SH-SY5Y (cell line): ENCODE measurements at regions not wholly inside any gene's neighbourhood (a gene's known extent, or its start where the extent isn't known, plus 50 kb on each side); places are given as distances from the start of the nearest gene placed in this dataset.

Experiments
- GATA2 ChIP-seq: IDR thresholded peaks from 2 replicates; pipeline ENCODE4 v1.6.1; 2011; ENCODE audit warnings: mild to moderate bottlenecking, low read depth, low read length
- GATA3 ChIP-seq: IDR thresholded peaks from 2 replicates; pipeline ENCODE4 v1.6.1; 2011; ENCODE audit warnings: low read depth, mild to moderate bottlenecking, low read length, moderate library complexity

DNA sequence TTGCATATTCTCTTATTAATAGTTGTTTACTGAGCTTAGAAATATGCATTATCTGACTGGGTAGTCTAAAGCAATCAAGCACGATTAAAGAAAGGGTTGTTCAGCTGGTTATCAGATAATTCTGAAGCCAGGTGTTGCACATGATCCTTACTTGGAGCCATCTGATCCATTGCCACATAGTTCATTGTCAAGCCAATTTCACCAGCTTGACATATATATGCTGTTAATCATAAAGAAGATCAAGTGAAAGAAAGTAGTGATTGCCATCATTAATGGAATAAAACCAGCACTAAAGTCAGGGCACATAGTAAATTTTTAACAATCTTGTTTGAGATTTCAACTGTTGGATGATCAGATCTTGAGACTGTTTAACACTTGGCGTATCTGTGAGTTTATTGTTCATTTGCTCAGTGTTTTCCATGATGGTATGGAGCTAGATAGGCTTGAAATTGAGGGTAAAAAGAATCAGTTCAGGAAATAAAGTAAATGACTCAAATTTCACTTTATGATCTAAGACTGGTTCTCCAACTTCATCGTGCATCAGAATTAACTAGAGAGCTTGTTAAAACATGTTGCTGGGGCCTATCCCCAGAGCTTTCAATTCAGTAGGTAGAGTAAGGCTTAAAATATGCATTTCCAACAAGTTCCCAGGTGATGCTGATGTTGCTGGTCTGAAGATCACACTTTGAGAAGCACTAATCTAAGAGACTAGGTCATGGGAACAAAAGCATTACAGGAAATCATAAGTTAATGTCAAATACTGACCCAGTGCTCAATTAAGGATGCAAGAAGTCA, 539.6 kb downstream of the SATB2 start:
- TF ChIP-seq GATA2: no peak
- TF ChIP-seq GATA3: no peak

- TF ChIP-seq GATA2 (no peak), GATA3 (no peak)
Measured at GRCh38 chr2:198917275-198917674, 540.5 kb downstream of the SATB2 start.

DNA sequence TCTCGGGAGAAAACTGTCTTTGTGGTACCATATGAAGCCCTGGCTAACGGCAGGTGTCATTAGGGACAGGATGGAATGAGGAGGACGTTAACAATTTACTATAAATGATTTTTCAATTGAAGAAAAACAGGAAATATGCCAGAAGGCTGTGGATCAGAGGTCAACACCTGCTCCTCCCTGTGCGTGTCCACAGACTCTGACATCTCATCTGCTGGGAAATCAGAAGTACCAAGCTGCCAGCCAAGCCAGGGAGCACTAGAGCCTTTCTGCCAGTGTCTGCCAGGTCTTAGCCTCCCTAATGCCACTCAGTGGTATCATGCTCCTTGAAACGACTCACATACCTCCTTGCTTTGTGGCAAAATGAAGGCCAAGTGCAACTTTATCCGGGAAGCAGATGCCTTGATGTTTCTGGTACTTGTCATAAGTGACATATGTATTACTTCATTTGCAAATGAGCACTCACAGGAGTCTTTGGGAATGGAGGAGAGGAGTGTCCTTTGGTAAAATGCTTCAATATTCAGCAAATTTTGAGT, 541.1 kb downstream of the SATB2 start:
- no peak for TF ChIP-seq GATA2
- no peak for TF ChIP-seq GATA3

GRCh38 chr2:198913394-198914152, 544.2 kb downstream of the SATB2 start:
- no peak for TF ChIP-seq GATA3
- TF ChIP-seq GATA2: no peak

GRCh38 chr2:198909525-198910267, 548.0 kb downstream of the SATB2 start:
- TF ChIP-seq GATA2 (no peak), GATA3 (no peak)

DNA sequence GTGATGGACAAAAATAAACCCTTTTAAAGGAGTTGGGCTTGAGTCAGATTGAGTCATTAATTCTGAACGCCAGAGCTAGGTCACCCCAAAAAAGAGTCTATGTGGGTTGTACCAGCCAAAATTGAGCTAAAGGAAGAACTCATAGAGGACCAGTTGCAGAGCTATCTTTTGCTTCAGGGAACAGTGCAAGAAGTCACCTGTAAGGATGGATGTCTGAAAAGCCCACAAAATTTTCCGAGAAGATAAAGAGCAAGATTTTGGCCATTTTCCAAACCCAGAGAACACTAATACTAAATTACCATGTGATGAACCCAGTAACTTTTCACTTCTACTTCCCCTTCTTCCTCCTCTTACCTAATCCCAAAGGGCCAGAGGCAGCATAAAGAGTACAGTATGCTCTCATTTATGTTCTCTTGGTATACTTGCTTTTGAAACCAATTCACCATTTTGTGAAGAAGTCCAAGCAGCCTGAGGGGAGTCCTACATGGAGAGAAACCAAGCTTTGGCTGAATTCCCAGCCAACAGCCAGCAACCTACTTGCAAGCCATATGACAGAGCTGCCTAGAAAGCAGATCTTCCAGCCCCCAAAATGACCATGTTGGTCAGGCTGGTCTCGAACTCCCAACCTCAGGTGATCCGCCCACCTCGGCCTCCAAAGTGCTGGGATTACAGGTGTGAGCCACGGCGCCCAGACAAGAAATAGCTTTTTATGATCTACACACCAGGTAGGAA, 551.7 kb downstream of the SATB2 start:
- no peak for TF ChIP-seq GATA2

GRCh38 chr2:198901894-198902293, 555.8 kb downstream of the SATB2 start:
- no peak for TF ChIP-seq GATA2
- no peak for TF ChIP-seq GATA3

- TF ChIP-seq GATA3: no peak
- no peak for TF ChIP-seq GATA2
Measured at GRCh38 chr2:198900141-198900540, 557.6 kb downstream of the SATB2 start.

DNA sequence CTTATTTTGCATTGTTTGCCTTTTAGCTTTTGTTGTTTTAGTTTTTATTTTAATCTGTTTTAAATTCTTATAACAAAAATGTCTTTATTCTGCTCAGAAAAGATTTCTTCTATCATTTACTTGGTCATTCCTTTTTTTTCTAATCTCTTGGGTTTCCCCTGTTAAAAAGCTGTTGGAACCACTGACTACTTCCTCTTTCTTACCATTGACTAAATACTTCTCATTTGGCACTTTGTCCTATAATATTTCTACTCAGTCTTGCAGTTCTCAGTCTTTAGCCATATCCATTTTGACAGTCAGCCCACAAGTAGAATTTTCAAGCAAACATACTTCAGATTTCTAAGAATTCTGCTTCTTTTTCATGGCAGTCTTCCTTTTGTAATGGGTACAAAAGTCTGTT, 567.2 kb downstream of the SATB2 start:
- no peak for TF ChIP-seq GATA3
- no peak for TF ChIP-seq GATA2

DNA sequence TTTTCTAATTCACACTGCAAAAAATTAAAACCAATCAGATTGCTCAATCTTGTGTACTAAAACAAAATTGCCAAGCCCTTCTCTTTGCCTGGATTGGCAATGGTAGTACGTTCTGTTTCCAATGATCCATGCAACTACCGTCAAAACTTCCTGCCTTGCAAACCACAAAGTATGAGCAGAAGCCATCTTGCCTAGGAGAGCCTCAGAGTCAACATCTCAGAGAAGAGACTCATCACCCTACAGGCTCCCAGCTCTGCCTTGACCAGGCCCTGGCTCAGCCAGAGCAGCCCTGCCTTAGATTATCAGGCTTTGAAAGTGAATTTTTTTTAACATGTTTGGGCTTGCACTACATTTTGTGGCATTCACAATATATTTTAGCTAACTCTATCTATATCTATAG, 574.1 kb downstream of the SATB2 start:
- TF ChIP-seq GATA3 (no peak), GATA2 (no peak)

DNA sequence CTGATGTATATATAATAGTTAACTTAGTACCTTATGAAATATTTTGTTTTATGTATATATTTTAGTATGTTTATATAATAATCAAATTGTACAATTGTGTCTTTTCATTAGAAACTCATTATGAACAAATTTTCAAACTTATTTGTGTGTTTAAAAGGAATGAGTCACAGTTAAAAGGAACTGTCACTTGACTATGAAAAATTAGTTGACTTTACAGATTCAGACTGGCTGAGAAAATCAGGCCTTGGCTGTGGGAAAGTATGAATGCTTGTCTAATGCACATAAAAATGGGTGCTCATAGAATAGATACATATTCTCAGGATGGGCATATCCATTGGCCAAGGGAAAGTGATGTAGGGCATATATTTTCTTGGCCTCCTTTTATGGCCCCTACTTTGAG, 576.8 kb downstream of the SATB2 start:
- TF ChIP-seq GATA2 (no peak), GATA3 (no peak)

GRCh38 chr2:198880421-198880820, 577.3 kb downstream of the SATB2 start:
- TF ChIP-seq GATA2 (no peak), GATA3 (no peak)

- no peak for TF ChIP-seq GATA2
- no peak for TF ChIP-seq GATA3
Measured at GRCh38 chr2:198874472-198874858, 583.3 kb downstream of the SATB2 start.
